ENCODE measurements at regions not wholly inside any gene's neighbourhood (a gene's known extent, or its start where the extent isn't known, plus 50 kb on each side); places are given as distances from the start of the nearest gene placed in this dataset.

GRCh38 chr2:167827352-167828097 is 419.9 kb downstream of the STK39 start:
- TF ChIP-seq MXI1 (conservative IDR thresholded peaks at IDR 0.05; ENCODE audit: poor library complexity, severe bottlenecking) (no peak), POLR2AphosphoS5 (IDR thresholded peaks at IDR 0.05) (no peak), RAD21 (conservative IDR thresholded peaks at IDR 0.05) (no peak), REST (IDR thresholded peaks at IDR 0.05; ENCODE audit: borderline replicate concordance) (no peak), EP300 (conservative IDR thresholded peaks at IDR 0.05; ENCODE audit: poor library complexity, severe bottlenecking) (no peak)
- TF ChIP-seq, protein P1, sequence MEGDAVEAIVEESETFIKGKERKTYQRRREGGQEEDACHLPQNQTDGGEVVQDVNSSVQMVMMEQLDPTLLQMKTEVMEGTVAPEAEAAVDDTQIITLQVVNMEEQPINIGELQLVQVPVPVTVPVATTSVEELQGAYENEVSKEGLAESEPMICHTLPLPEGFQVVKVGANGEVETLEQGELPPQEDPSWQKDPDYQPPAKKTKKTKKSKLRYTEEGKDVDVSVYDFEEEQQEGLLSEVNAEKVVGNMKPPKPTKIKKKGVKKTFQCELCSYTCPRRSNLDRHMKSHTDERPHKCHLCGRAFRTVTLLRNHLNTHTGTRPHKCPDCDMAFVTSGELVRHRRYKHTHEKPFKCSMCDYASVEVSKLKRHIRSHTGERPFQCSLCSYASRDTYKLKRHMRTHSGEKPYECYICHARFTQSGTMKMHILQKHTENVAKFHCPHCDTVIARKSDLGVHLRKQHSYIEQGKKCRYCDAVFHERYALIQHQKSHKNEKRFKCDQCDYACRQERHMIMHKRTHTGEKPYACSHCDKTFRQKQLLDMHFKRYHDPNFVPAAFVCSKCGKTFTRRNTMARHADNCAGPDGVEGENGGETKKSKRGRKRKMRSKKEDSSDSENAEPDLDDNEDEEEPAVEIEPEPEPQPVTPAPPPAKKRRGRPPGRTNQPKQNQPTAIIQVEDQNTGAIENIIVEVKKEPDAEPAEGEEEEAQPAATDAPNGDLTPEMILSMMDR (IDR thresholded peaks at IDR 0.05; ENCODE audit: poor library complexity, severe bottlenecking) = no peak

All from neural cell (in vitro differentiated cells).